ENCODE measurements at regions not wholly inside any gene's neighbourhood (a gene's known extent, or its start where the extent isn't known, plus 50 kb on each side); places are given as distances from the start of the nearest gene placed in this dataset.

DNA sequence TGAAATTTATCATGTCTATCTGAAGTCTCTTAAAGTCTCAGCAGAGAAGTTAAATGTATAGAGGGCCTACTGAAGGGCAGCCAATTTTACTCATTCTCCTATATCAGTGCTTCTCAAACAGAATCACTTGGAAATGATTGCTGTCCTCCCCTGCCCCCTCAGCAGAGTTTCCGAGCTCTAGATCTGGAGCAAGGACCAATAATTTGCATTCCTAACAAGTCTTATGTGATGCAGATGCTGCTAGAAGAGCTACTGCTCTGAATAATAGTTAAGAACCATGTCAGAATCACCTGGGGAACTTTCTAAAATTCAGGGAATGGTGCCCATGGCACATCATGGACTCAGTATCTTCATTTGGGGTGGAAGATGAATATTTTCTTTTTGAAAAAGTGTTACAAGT lies 105.6 kb upstream of the EPHA4 start:
- TF ChIP-seq EZH2 (IDR thresholded peaks at IDR 0.05) (no peak), POLR2AphosphoS5 (IDR thresholded peaks at IDR 0.05; ENCODE audit: low read depth, low read length) (no peak), EZH2phosphoT487 (IDR thresholded peaks at IDR 0.05; ENCODE audit: borderline replicate concordance) (no peak), CBX3 (IDR thresholded peaks at IDR 0.05; ENCODE audit: low read depth) (no peak), SRF (IDR thresholded peaks at IDR 0.05; ENCODE audit: low read depth) (no peak), JUND (IDR thresholded peaks at IDR 0.05) (no peak), YY1 (IDR thresholded peaks at IDR 0.05; ENCODE audit: extremely low read depth, insufficient replicate concordance, low read depth, low read length) (no peak), ZFX (IDR thresholded peaks at IDR 0.05) (no peak)
- TF ChIP-seq, protein P1, sequence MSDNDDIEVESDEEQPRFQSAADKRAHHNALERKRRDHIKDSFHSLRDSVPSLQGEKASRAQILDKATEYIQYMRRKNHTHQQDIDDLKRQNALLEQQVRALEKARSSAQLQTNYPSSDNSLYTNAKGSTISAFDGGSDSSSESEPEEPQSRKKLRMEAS (IDR thresholded peaks at IDR 0.05): no peak
- TF ChIP-seq, protein P2, sequence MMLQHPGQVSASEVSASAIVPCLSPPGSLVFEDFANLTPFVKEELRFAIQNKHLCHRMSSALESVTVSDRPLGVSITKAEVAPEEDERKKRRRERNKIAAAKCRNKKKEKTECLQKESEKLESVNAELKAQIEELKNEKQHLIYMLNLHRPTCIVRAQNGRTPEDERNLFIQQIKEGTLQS (IDR thresholded peaks at IDR 0.05): no peak
- TF ChIP-seq, protein P3, sequence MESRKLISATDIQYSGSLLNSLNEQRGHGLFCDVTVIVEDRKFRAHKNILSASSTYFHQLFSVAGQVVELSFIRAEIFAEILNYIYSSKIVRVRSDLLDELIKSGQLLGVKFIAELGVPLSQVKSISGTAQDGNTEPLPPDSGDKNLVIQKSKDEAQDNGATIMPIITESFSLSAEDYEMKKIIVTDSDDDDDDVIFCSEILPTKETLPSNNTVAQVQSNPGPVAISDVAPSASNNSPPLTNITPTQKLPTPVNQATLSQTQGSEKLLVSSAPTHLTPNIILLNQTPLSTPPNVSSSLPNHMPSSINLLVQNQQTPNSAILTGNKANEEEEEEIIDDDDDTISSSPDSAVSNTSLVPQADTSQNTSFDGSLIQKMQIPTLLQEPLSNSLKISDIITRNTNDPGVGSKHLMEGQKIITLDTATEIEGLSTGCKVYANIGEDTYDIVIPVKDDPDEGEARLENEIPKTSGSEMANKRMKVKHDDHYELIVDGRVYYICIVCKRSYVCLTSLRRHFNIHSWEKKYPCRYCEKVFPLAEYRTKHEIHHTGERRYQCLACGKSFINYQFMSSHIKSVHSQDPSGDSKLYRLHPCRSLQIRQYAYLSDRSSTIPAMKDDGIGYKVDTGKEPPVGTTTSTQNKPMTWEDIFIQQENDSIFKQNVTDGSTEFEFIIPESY (IDR thresholded peaks at IDR 0.05; ENCODE audit: extremely low read depth, insufficient replicate concordance, low read length): no peak
- TF ChIP-seq, protein P4, sequence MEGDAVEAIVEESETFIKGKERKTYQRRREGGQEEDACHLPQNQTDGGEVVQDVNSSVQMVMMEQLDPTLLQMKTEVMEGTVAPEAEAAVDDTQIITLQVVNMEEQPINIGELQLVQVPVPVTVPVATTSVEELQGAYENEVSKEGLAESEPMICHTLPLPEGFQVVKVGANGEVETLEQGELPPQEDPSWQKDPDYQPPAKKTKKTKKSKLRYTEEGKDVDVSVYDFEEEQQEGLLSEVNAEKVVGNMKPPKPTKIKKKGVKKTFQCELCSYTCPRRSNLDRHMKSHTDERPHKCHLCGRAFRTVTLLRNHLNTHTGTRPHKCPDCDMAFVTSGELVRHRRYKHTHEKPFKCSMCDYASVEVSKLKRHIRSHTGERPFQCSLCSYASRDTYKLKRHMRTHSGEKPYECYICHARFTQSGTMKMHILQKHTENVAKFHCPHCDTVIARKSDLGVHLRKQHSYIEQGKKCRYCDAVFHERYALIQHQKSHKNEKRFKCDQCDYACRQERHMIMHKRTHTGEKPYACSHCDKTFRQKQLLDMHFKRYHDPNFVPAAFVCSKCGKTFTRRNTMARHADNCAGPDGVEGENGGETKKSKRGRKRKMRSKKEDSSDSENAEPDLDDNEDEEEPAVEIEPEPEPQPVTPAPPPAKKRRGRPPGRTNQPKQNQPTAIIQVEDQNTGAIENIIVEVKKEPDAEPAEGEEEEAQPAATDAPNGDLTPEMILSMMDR (IDR thresholded peaks at IDR 0.05 in 2 of 3, conservative IDR thresholded peaks at IDR 0.05 in 1 of 3; ENCODE audit: borderline replicate concordance in 1 of 3, insufficient read depth in 1 of 3, low read depth in 2 of 3, low read length in 2 of 3): no peak
- Histone ChIP-seq H3K9me2 (ENCODE audit: insufficient read depth) (no peaks in the 10 kb centered on the region), H3K4me1 (ENCODE audit: control insufficient read depth in 1 of 2, insufficient read depth in 2 of 2, low read length in 2 of 2) (no peaks in the 10 kb centered on the region), H3K27me3 (ENCODE audit: insufficient read depth, low read length) (no peaks in the 10 kb centered on the region; the same call in none of the 2 replicates), H3K36me3 (ENCODE audit: control insufficient read depth in 1 of 2, insufficient read depth in 2 of 2, low read length in 2 of 2) (no peaks in the 10 kb centered on the region), H3K9me3 (ENCODE audit: control insufficient read depth in 1 of 2, insufficient read depth in 1 of 2, low read depth in 1 of 2, low read length in 2 of 2) (no peaks in the 10 kb centered on the region), H3K27ac (ENCODE audit: low read depth, low read length) (no peak overlapping the region), H2AFZ (ENCODE audit: low read depth, low read length, poor library complexity, severe bottlenecking) (no peak overlapping the region), H3K9ac (ENCODE audit: low read length) (no peak overlapping the region), H3K79me2 (ENCODE audit: insufficient read depth, low read length) (no peaks in the 10 kb centered on the region), H3K4me2 (ENCODE audit: low read length) (no peak overlapping the region), H4K20me1 (ENCODE audit: insufficient read depth) (no peaks in the 10 kb centered on the region; the same call in 1 of the 2 replicates), H3K4me3 (replicated peaks in 1 of 2; ENCODE audit: low read depth in 1 of 2, low read length in 2 of 2) (no peak overlapping the region)
- ChIA-PET CTCF (no interaction called here), POLR2A (no interaction called here), RAD21 (ENCODE audit: low non-redundant PET in 1 of 2, low total read pairs in 2 of 2, uncharacterized antibody in 2 of 2, unreplicated experiment in 2 of 2) (no interaction called here)
- intact Hi-C loops (cut with micrococcal nuclease): no loop called here
- no peak for ATAC-seq
- no peak for DNase-seq (ENCODE audit: low read depth, low spot score)
- no TSS peak for BruUV-seq (replicated peaks)

All from HCT116 (cell line).